GM23338 (cell line): ENCODE measurements at regions not wholly inside any gene's neighbourhood (a gene's known extent, or its start where the extent isn't known, plus 50 kb on each side); places are given as distances from the start of the nearest gene placed in this dataset.

ENCODE experiments used
- ATAC-seq: fragments of 200-7000 bp; cut with Tn5 transposase; 3 replicates; pipeline ENCODE4 v1.9.1; 2020
- DNase-seq: peaks from one replicate; pipeline ENCODE4 v3.0.0-alpha.2; 2015; ENCODE audit warnings: low spot score
- H2AFZ ChIP-seq: fragments of 200-600 bp; sonication (generic); 2 replicates; pipeline ENCODE4 v1.8.0; 2016; ENCODE audit warnings: antibody characterized with exemption, mild to moderate bottlenecking, moderate library complexity
- H3F3A ChIP-seq: fragments of 200-600 bp; sonication (generic); replicated peaks from 2 replicates; pipeline ENCODE4 v1.8.0; 2017; ENCODE audit warnings: antibody characterized with exemption, mixed run types, low read depth
- H3K27ac ChIP-seq: fragments of 200-600 bp; sonication (generic); 2 replicates; pipeline ENCODE4 v1.6.1; 2016; ENCODE audit warnings: low read depth
- H3K27me3 ChIP-seq: fragments of 200-600 bp; sonication (generic); 2 replicates; pipeline ENCODE4 v1.8.0; 2016; ENCODE audit warnings: mild to moderate bottlenecking, mixed run types, moderate library complexity; ENCODE audit not compliant: insufficient read depth
- H3K36me3 ChIP-seq: fragments of 200-600 bp; sonication (generic); 2 replicates; pipeline ENCODE4 v1.8.0; 2016; ENCODE audit warnings: mild to moderate bottlenecking; ENCODE audit not compliant: insufficient read depth
- H3K4me1 ChIP-seq: fragments of 200-600 bp; sonication (generic); 2 replicates; pipeline ENCODE4 v1.8.0; 2016; ENCODE audit warnings: mild to moderate bottlenecking, moderate library complexity; ENCODE audit not compliant: insufficient read depth
- H3K4me2 ChIP-seq: fragments of 200-600 bp; sonication (generic); 2 replicates; pipeline ENCODE4 v1.7.1; 2017; ENCODE audit warnings: mixed run types
- H3K4me3 ChIP-seq: fragments of 200-600 bp; sonication (generic); 2 replicates; pipeline ENCODE4 v1.6.1; 2016; ENCODE audit warnings: mixed run types
- H3K79me2 ChIP-seq: fragments of 200-600 bp; sonication (generic); replicated peaks from 2 replicates; pipeline ENCODE4 v1.8.0; 2017; ENCODE audit warnings: mild to moderate bottlenecking; ENCODE audit not compliant: insufficient read depth
- H3K9me2 ChIP-seq: fragments of 200-600 bp; sonication (generic); 2 replicates; pipeline ENCODE4 v1.8.0; 2017; ENCODE audit not compliant: insufficient read depth
- H4K20me1 ChIP-seq: fragments of 200-600 bp; sonication (generic); replicated peaks from 2 replicates; pipeline ENCODE4 v1.8.0; 2017; ENCODE audit warnings: mild to moderate bottlenecking; ENCODE audit not compliant: insufficient read depth
- H3K27ac Mint-ChIP-seq: 2 replicates; pipeline ENCODE4 v1.8.0; 2020; ENCODE audit warnings: inconsistent platforms, mild to moderate bottlenecking, moderate library complexity, mixed read lengths
- H3K27me3 Mint-ChIP-seq: 3 replicates; pipeline ENCODE4 v1.8.0; 2022; ENCODE audit warnings: low read depth, mild to moderate bottlenecking, moderate library complexity, mixed read lengths, inconsistent platforms; ENCODE audit not compliant: insufficient read depth, poor library complexity
- H3K36me3 Mint-ChIP-seq: 3 replicates; pipeline ENCODE4 v1.8.0; 2021; ENCODE audit warnings: low read depth, mild to moderate bottlenecking, inconsistent platforms, moderate library complexity, mixed read lengths
- H3K4me1 Mint-ChIP-seq: 3 replicates; pipeline ENCODE4 v1.8.0; 2020; ENCODE audit warnings: mild to moderate bottlenecking, inconsistent platforms, mixed read lengths
- H3K4me3 Mint-ChIP-seq: 3 replicates; pipeline ENCODE4 v1.8.0; 2021; ENCODE audit warnings: moderate library complexity, mild to moderate bottlenecking, inconsistent platforms, mixed read lengths
- H3K9me3 Mint-ChIP-seq: 3 replicates; pipeline ENCODE4 v1.8.0; 2020; ENCODE audit warnings: moderate library complexity, mild to moderate bottlenecking, inconsistent platforms, mixed read lengths
- CREB1 ChIP-seq: fragments of 250-450 bp; sonication (Bioruptor Pico); IDR thresholded peaks from 2 replicates; pipeline ENCODE4 v1.5.0; 2020; ENCODE audit warnings: low read depth, mild to moderate bottlenecking, moderate library complexity
- CTCF ChIP-seq, 2 experiments: fragments of 200-600 bp in 1 of 2; sonication (generic) in 1 of 2; conservative IDR thresholded peaks; 2 replicates each; pipeline versions ENCODE4 v1.5.1 to v1.6.1; 2016 to 2017; ENCODE audit warnings: antibody characterized with exemption in 2 of 2, low read depth in 2 of 2, mild to moderate bottlenecking in 2 of 2, moderate library complexity in 1 of 2
- ETS1 ChIP-seq: IDR thresholded peaks from 2 replicates; pipeline ENCODE4 v1.6.1; 2016; ENCODE audit warnings: antibody characterized with exemption
- EZH2 ChIP-seq: fragments of 200-600 bp; sonication (generic); IDR thresholded peaks from one replicate; pipeline ENCODE4 v1.8.0; 2017; ENCODE audit warnings: antibody characterized with exemption, mild to moderate bottlenecking, low read depth; ENCODE audit not compliant: unreplicated experiment
- EZH2phosphoT487 ChIP-seq: fragments of 200-600 bp; sonication (generic); IDR thresholded peaks from one replicate; pipeline ENCODE4 v1.8.1; 2018; ENCODE audit warnings: antibody characterized with exemption; ENCODE audit not compliant: unreplicated experiment
- JUNB ChIP-seq: IDR thresholded peaks from one replicate; pipeline ENCODE4 v1.6.1; 2016; ENCODE audit warnings: antibody characterized with exemption; ENCODE audit not compliant: unreplicated experiment
- NANOG ChIP-seq: IDR thresholded peaks from 2 replicates; pipeline ENCODE4 v1.6.1; 2016; ENCODE audit warnings: antibody characterized with exemption, borderline replicate concordance
- POLR2AphosphoS5 ChIP-seq: IDR thresholded peaks from 2 replicates; pipeline ENCODE4 v1.6.1; 2016; ENCODE audit warnings: antibody characterized with exemption, low read depth
- REST ChIP-seq: IDR thresholded peaks from one replicate; pipeline ENCODE4 v1.6.1; 2018; ENCODE audit warnings: antibody characterized with exemption; ENCODE audit not compliant: unreplicated experiment
- STAT1 ChIP-seq: IDR thresholded peaks from one replicate; pipeline ENCODE4 v1.6.1; 2016; ENCODE audit warnings: antibody characterized with exemption; ENCODE audit not compliant: unreplicated experiment
- ZNF114 ChIP-seq: fragments of 250-450 bp; sonication (Bioruptor Pico); IDR thresholded peaks from 2 replicates; pipeline ENCODE4 v1.5.0; 2020; ENCODE audit warnings: mild to moderate bottlenecking, moderate library complexity
- ZNF331 ChIP-seq: fragments of 250-450 bp; sonication (Bioruptor Pico); IDR thresholded peaks from 2 replicates; pipeline ENCODE4 v1.5.0; 2020; ENCODE audit warnings: low read depth, mild to moderate bottlenecking, moderate library complexity
- ZNF462 ChIP-seq: fragments of 250-450 bp; sonication (Bioruptor Pico); IDR thresholded peaks from 2 replicates; pipeline ENCODE4 v1.5.0; 2020; ENCODE audit warnings: mild to moderate bottlenecking, moderate library complexity

GRCh38 chr2:174692256-174692919 is 71.9 kb downstream of the CHRNA1 start:
- H3K4me3 ChIP-seq, result no peak overlapping the region
- H3K27ac Mint-ChIP-seq, result no peak overlapping the region

More at GRCh38 chr2:174692256-174692919, 71.9 kb downstream of the CHRNA1 start:
- no peak overlapping the region for H3K4me2 ChIP-seq
- H3K9me2 ChIP-seq, result no peaks in the 10 kb centered on the region; the same call in 1 of the 2 replicates
- no peaks in the 10 kb centered on the region for H3F3A ChIP-seq
- no peak overlapping the region for H2AFZ ChIP-seq
- ATAC-seq, result no peak
- H3K4me1 Mint-ChIP-seq, result peaks cover 1% of the 10 kb centered on the region; the same call in 2 of the 3 replicates
- H3K4me3 Mint-ChIP-seq, result no peak overlapping the region
- no peaks in the 10 kb centered on the region for H3K79me2 ChIP-seq
- H3K9me3 Mint-ChIP-seq, result peaks cover 15% of the 10 kb centered on the region
- H3K27ac ChIP-seq, result no peak overlapping the region
- TF ChIP-seq ZNF462 (CRISPR knock-in tag), result no peak
- no peak for TF ChIP-seq REST
- no peak for TF ChIP-seq ZNF114 (CRISPR knock-in tag)
- no peak for TF ChIP-seq ETS1
- no peak for TF ChIP-seq NANOG
- no peak for TF ChIP-seq EZH2phosphoT487
- TF ChIP-seq ZNF331, result no peak
- TF ChIP-seq STAT1, result no peak
- TF ChIP-seq CTCF (conservative IDR thresholded peaks at IDR 0.05; ENCODE audit: low read depth in 2 of 2), result no peak
- TF ChIP-seq CREB1 (CRISPR knock-in tag), result no peak
- TF ChIP-seq POLR2AphosphoS5, result no peak
- no peak for TF ChIP-seq JUNB
- no peak for TF ChIP-seq EZH2
- H3K36me3 Mint-ChIP-seq, result peaks cover 5% of the 10 kb centered on the region; the same call in 2 of the 3 replicates
- H3K27me3 Mint-ChIP-seq, result peaks cover 9% of the 10 kb centered on the region
- no peaks in the 10 kb centered on the region for H4K20me1 ChIP-seq
- no peaks in the 10 kb centered on the region for H3K27me3 ChIP-seq
- DNase-seq, result no peak
- no peaks in the 10 kb centered on the region for H3K36me3 ChIP-seq
- H3K4me1 ChIP-seq, result no peaks in the 10 kb centered on the region
